Small intestine (tissue), 7 donors: ENCODE measurements at regions not wholly inside any gene's neighbourhood (a gene's known extent, or its start where the extent isn't known, plus 50 kb on each side); places are given as distances from the start of the nearest gene placed in this dataset.

Experiments used
- DNase-seq, 2 donors: peaks; one replicate each; pipeline versions ENCODE4 v3.0.0 to v3.0.0-alpha.2; 2013
- FAIRE-seq: peaks from 2 replicates; lab custom pipeline; 2012; peaks lifted over from hg19 to GRCh38; lab: Jason Lieb, UNC
- H3K27ac ChIP-seq, 3 donors: one replicate each; pipeline ENCODE4 v1.5.1; 2013; ENCODE audit warnings: low read length in 2 of 3, mild to moderate bottlenecking in 2 of 3, control low read depth in 1 of 3, inconsistent platforms in 1 of 3, low read depth in 1 of 3, moderate library complexity in 1 of 3
- H3K27me3 ChIP-seq, 3 donors: one replicate each; pipeline ENCODE4 v1.6.1; 2013; ENCODE audit warnings: low read length in 3 of 3, inconsistent platforms in 1 of 3; ENCODE audit not compliant: control insufficient read depth in 3 of 3, insufficient read depth in 3 of 3
- H3K36me3 ChIP-seq, 3 donors: one replicate each; pipeline ENCODE4 v1.6.1; 2013; ENCODE audit warnings: low read length in 3 of 3, inconsistent platforms in 1 of 3, low read depth in 1 of 3, mild to moderate bottlenecking in 1 of 3, moderate library complexity in 1 of 3; ENCODE audit not compliant: control insufficient read depth in 3 of 3, insufficient read depth in 2 of 3
- H3K4me1 ChIP-seq, 3 donors: one replicate each; pipeline ENCODE4 v1.6.1; 2013; ENCODE audit warnings: low read length in 2 of 3, inconsistent platforms in 1 of 3, low read depth in 1 of 3, mild to moderate bottlenecking in 1 of 3, moderate library complexity in 1 of 3; ENCODE audit not compliant: control insufficient read depth in 3 of 3, insufficient read depth in 2 of 3
- H3K4me3 ChIP-seq, 3 donors: one replicate each; pipeline ENCODE4 v1.5.1; 2013; ENCODE audit warnings: low read length in 3 of 3, control low read depth in 1 of 3, inconsistent platforms in 1 of 3, low read depth in 1 of 3, mild to moderate bottlenecking in 1 of 3, moderate library complexity in 1 of 3
- H3K9me3 ChIP-seq, 2 donors: one replicate each; pipeline ENCODE4 v1.6.1; 2013; ENCODE audit warnings: low read depth in 1 of 2, low read length in 1 of 2; ENCODE audit not compliant: control insufficient read depth in 2 of 2, insufficient read depth in 1 of 2
- WGBS, 3 donors: extraction: QIAGEN DNeasy Blood & Tissue Kit; methylation state at CpG; one replicate each; pipeline ENCODE4 v1.1.7; 2013; 5-methylcytosine and 5-hydroxymethylcytosine counted together
- donor health status: healthy with polysubstance abuse.
- donor health status: control.
- donor health status: control.
- donor health status: Bipolar disorder and iron deficiency.
- donor health status: healthy.

DNA sequence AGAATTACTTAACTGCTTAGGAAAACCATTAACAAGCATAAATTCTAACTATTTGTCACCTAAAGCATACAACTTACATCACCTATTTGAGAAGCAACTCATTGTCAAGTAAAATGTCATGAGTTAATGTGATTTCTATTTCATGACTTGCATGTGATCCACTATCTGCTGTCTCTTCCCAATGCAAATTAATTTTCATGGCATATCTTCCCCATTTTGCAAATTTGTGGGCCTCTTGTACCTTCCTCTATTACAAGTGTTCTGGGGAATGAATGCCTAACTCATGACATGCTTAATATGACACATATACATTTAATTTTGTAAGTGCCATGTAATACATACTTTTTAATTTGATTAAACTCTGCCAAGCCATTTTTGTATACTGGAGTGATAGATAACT lies 81.1 kb upstream of the EDNRB start:
- Histone ChIP-seq H3K27me3 (no peaks in the 10 kb centered on the region), H3K4me1 (no peaks in the 10 kb centered on the region), H3K36me3 (no peaks in the 10 kb centered on the region), H3K4me3 (no peak overlapping the region), H3K9me3 (peaks cover 0 to 3% of the 10 kb centered on the region in 2 donors), H3K27ac (no peak overlapping the region)
- FAIRE-seq = no peak
- no peak for DNase-seq

DNA sequence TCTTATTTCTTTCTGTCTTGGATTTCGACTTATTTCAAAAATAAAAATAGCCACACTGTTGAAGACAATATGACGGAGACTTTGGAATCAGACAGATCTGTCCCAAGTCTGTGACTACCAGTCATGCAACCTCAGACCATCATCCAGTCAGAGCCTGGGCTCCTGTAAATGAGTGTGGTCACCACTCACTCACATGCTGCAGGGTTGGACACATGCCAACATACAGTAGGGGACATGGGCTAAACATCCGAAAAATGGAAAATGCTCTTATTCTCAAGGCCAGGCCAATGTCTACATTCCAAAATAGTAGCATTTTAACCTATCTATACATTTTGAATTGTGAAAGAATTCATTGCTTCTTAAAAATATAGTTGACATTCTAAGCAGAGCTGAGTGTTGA lies 75.5 kb upstream of the EDNRB start:
- FAIRE-seq = no peak
- DNase-seq = no peak
- no peaks in the 10 kb centered on the region for H3K4me1 ChIP-seq

DNA sequence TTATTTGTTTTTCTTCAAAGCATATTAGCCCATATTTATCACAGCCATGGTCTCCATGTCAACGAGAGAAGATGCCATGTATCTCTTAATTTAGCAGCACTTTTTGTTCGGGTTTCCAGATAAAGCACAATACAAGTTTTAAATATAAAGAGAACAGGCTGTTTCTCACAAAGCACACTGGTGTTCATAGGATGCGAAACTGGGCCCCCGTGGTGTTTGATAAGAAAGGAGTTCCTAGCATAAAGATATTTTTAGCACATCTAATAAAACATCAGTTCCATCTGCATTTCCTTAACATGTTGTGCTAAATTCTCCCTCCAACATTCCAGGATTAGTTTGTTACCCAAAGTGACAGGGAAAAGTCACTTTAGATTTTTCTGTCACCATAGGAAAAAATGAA lies 72.4 kb upstream of the EDNRB start:
- H3K36me3 ChIP-seq = no peaks in the 10 kb centered on the region
- no peak overlapping the region for H3K27ac ChIP-seq
- 47 to 56% (median 49%) methylated on average over 4 of the region's 4 CpGs for WGBS, 3 donors
- no peak for FAIRE-seq
- H3K9me3 ChIP-seq = no peaks in the 10 kb centered on the region
- H3K4me3 ChIP-seq = no peak overlapping the region
- H3K27me3 ChIP-seq = no peaks in the 10 kb centered on the region
- H3K4me1 ChIP-seq = no peaks in the 10 kb centered on the region
- DNase-seq = no peak

More for the DNA sequence above, 75.5 kb upstream of the EDNRB start:
- no peak overlapping the region for H3K4me3 ChIP-seq
- no peak overlapping the region for H3K27ac ChIP-seq
- H3K36me3 ChIP-seq = no peaks in the 10 kb centered on the region
- no peaks in the 10 kb centered on the region for H3K27me3 ChIP-seq
- no peaks in the 10 kb centered on the region for H3K9me3 ChIP-seq
- WGBS, 3 donors = 72 to 85% (median 85%) methylated on average over 3 of the region's 3 CpGs

DNA sequence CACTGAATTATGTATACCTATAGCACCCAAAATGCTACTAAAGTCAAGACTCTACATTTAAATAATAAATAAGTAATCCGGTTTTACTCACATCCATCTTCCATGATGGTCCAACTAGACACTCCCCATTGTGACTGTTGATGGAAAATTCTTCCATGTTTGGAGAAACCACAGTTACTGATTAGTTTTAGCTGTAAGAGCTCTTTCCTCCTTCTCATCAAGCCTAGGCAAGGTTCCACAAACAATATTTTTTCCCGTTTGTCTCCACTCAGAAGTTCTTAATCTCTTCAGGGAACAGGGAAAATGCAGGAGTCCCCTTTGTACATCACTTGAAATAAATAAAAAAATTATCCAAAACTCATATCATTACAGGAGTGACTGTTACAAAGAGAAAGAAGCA lies 70.7 kb upstream of the EDNRB start:
- WGBS, 3 donors = 65 to 78% (median 74%) methylated on average over 2 of the region's 2 CpGs
- DNase-seq = no peak
- H3K4me1 ChIP-seq = no peaks in the 10 kb centered on the region

DNA sequence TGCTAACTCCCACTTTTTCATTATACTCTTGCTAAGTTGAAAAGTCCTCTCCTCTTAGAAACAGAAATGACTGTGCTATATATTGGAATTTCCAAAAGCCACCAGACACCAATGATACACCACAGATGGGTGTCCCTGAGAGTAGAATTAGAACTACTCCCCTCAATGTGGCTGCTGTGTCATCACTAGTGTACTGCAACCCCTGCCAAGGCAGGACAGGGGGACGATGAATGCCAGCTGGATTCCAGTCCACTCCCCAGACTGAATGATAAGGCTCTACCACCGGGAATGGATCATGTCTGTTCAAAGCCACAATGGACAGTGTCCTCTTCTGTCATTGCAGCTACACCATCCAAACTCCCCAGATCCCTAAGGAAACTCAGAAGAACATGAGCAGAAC lies 69.7 kb upstream of the EDNRB start:
- no peak for FAIRE-seq
- no peaks in the 10 kb centered on the region for H3K36me3 ChIP-seq
- 72 to 79% (median 77%) methylated on average over 2 of the region's 2 CpGs for WGBS, 3 donors

More for the DNA sequence above, 70.7 kb upstream of the EDNRB start:
- FAIRE-seq = no peak
- H3K9me3 ChIP-seq = no peaks in the 10 kb centered on the region
- no peaks in the 10 kb centered on the region for H3K36me3 ChIP-seq
- H3K27ac ChIP-seq = no peak overlapping the region
- no peaks in the 10 kb centered on the region for H3K27me3 ChIP-seq
- H3K4me3 ChIP-seq = no peak overlapping the region

DNA sequence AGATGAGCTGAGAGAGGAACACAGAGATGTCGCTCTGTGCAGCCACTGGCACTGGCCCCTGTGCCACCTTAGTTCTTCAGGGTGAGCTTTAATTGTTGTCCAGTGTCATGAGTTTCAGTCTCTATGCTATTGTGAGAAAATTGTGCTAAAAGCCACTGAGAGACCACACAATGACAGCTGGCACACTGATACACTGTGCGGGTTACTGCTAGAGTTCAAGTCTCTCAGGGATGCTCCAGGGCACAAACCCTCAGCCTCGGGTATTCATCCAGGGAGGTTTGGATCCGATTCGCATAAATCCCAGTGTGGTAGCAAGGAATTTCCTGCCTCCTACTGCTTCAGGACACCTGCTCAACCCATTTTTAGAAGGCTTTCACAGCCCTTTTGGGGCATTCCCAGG lies 68.1 kb upstream of the EDNRB start:
- 79 to 86% (median 80%) methylated on average over 5 of the region's 5 CpGs for whole genome bisulfite sequencing, 3 donors
- H3K27me3 ChIP-seq = no peaks in the 10 kb centered on the region
- FAIRE-seq = no peak

More for the DNA sequence above, 69.7 kb upstream of the EDNRB start:
- Histone ChIP-seq H3K4me3 (no peak overlapping the region), H3K9me3 (no peaks in the 10 kb centered on the region), H3K27ac (no peak overlapping the region), H3K4me1 (no peaks in the 10 kb centered on the region), H3K27me3 (no peaks in the 10 kb centered on the region)
- DNase-seq = no peak

DNA sequence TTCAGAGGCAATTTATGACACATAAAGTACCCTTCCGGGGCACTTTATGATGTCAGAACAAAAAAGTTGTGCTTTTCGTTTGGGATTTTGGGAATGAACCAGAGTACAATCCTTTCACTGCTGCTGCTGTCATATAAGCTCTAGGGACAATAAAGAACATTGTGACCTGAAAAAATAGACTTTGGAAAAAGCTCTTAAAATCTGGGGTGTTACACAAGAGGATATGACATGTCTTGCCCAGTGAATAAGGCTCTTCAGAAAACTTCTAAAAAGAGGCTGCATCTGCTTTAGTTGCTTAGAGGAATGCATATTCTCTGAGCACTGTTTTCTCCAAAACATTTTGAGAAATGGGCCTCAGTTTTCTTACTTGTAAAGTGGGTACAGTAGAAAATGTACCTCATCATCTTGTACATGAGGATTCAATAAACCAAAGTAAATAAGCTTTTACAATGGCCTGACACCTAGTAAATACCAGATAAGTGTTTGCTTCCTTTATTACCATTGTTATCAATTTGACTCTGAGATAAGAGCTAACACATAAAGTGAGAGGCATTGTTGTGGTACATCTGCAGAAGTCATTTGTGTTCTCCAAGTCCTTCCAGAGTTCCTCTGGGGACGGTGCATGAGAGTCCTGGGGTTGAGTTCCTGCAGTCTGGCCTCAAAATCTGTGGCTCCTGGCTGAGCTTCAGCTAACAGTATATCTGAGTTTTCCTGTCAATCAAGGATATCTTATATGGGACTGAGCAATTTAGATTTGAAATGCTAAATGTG lies 67.4 kb upstream of the EDNRB start:
- FAIRE-seq = no peak
- H3K4me1 ChIP-seq = no peaks in the 10 kb centered on the region
- DNase-seq = no peak
- WGBS, 3 donors = 54 to 68% (median 59%) methylated on average over 3 of the region's 3 CpGs
- H3K27me3 ChIP-seq = no peaks in the 10 kb centered on the region
- no peaks in the 10 kb centered on the region for H3K36me3 ChIP-seq
- H3K9me3 ChIP-seq = no peaks in the 10 kb centered on the region
- H3K4me3 ChIP-seq = no peak overlapping the region
- no peak overlapping the region for H3K27ac ChIP-seq

More for the DNA sequence above, 68.1 kb upstream of the EDNRB start:
- Histone ChIP-seq H3K4me3 (no peak overlapping the region), H3K4me1 (no peaks in the 10 kb centered on the region), H3K36me3 (no peaks in the 10 kb centered on the region), H3K27ac (no peak overlapping the region), H3K9me3 (no peaks in the 10 kb centered on the region)
- DNase-seq = no peak

DNA sequence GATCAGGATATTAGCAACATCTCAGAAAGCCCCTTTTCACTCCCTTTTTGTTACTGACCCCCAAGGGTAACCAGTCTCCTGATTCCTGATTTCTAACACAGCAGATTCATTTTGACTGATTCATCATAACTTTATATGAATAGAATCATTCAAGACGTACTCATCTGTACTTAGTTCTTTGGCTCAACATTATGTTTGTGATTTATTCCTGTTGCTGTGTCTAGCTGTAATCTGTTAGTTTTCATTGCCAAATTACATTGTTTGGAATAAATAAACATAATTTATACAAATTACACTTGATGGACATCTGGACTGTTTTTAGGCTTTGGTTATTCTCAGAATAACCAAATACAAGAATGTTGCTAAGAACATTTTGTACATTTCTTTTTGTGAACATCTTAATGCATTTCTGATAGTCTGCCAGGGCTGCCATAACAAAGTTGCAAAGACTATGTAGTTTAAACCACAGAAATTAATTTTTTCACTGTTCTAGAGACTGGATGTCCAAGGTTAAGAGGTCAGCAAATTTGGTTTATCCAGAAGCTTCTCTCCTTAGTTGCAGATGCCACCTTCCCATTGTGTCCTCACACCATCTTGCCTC lies 62.8 kb upstream of the EDNRB start:
- FAIRE-seq = no peak

More for the DNA sequence above, 62.8 kb upstream of the EDNRB start:
- Histone ChIP-seq H3K4me1 (no peaks in the 10 kb centered on the region), H3K27ac (no peak overlapping the region), H3K36me3 (no peaks in the 10 kb centered on the region), H3K9me3 (no peaks in the 10 kb centered on the region), H3K27me3 (no peaks in the 10 kb centered on the region), H3K4me3 (no peak overlapping the region)
- WGBS, 3 donors = 59 to 80% (median 59%) methylated on average over 1 of the region's 1 CpG
- no peak for DNase-seq
